ENCODE measurements at regions not wholly inside any gene's neighbourhood (a gene's known extent, or its start where the extent isn't known, plus 50 kb on each side); places are given as distances from the start of the nearest gene placed in this dataset.
A peak's percentile ranks its signal among the peaks of the same experiment; 100 is the strongest.

DNA sequence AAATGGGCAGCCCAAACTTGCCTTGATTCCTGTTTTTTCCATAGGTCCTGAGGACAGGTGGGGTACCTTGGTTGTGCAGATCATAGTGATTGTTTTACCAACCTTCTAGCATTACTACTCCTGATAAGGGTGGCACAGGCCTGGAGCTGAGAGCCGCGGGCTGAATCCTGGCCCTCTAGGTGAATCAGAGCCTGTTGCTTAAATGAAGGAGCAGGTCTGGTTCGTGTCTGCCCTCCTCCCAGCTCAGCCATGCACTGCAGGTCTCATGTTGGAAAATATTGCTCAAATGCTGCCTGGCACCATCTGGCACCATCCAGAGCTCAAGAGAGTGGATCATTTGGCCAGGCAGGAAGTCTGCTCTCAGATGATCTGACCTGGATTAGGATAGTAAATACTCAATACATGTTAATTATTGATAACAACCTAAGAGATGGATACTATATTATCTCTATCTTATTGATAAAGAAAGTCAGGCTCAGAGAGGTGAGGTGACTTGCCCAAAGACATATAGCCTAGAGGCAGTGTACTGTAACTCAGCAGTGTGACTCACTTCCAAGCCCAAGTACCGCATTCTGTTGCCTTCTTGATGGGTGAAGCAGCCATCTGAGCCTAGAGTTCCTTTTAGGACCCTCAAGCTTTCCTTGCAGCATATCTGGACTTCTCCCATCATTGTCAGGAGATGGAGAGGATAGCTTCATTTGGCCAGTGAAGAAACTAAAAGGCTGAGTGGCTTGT, 104.3 kb upstream of the PITX1 start:
- H3K4me3 Mint-ChIP-seq, result no peak overlapping the region
- no peaks in the 10 kb centered on the region for H3K36me3 Mint-ChIP-seq (ENCODE audit: low read depth)
- no peaks in the 10 kb centered on the region for H3K4me1 Mint-ChIP-seq
- peaks cover 30% of the 10 kb centered on the region for H3K27me3 Mint-ChIP-seq
- DNase-seq, result no peak
- no peaks in the 10 kb centered on the region for H3K9me3 ChIP-seq (ENCODE audit: control insufficient read depth, low read length, poor library complexity, severe bottlenecking)
- no peak overlapping the region for H3K27ac Mint-ChIP-seq
- ATAC-seq, result no peak

GRCh38 chr5:135137146-135137915, 103.3 kb upstream of the PITX1 start:
- H3K9me3 ChIP-seq (ENCODE audit: control insufficient read depth, low read length, poor library complexity, severe bottlenecking), result no peaks in the 10 kb centered on the region
- no peak overlapping the region for H3K27ac Mint-ChIP-seq
- H3K36me3 Mint-ChIP-seq (ENCODE audit: low read depth), result no peaks in the 10 kb centered on the region
- no peaks in the 10 kb centered on the region for H3K4me1 Mint-ChIP-seq
- H3K27me3 Mint-ChIP-seq, result peaks cover 35% of the 10 kb centered on the region
- no peak overlapping the region for H3K4me3 Mint-ChIP-seq
- DNase-seq, result no peak
- ATAC-seq, result no peak

DNA sequence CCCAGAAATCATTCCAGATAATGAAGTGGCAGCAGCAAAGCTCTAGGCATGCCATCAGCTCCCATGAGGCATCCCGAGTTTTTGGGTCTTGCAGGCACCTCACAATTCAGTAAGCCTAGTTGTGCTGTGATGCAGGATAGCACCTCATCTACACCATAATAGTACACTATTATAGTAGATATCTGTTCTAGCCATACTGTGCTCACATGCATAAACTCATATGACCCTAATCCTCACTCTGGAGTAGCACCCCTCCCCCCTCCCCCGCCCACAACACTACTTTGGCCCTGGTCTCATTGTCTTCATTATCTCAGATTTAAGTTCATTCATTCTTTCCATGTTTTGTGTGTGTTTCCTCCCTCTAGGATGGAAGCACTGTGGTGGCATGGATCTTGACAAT, 102.5 kb upstream of the PITX1 start:
- H3K4me3 Mint-ChIP-seq, result no peak overlapping the region
- DNase-seq, result no peak
- H3K4me1 Mint-ChIP-seq, result no peaks in the 10 kb centered on the region
- H3K27me3 Mint-ChIP-seq, result peaks cover 35% of the 10 kb centered on the region
- no peaks in the 10 kb centered on the region for H3K36me3 Mint-ChIP-seq (ENCODE audit: low read depth)
- no peaks in the 10 kb centered on the region for H3K9me3 ChIP-seq (ENCODE audit: control insufficient read depth, low read length, poor library complexity, severe bottlenecking)
- H3K27ac Mint-ChIP-seq, result no peak overlapping the region
- ATAC-seq, result no peak

GRCh38 chr5:135135530-135136226, 101.7 kb upstream of the PITX1 start:
- no peaks in the 10 kb centered on the region for H3K9me3 ChIP-seq (ENCODE audit: control insufficient read depth, low read length, poor library complexity, severe bottlenecking)
- DNase-seq (no peak), ATAC-seq (no peak)
- Mint-ChIP-seq H3K4me1 (no peaks in the 10 kb centered on the region), H3K27me3 (peaks cover 35% of the 10 kb centered on the region), H3K36me3 (ENCODE audit: low read depth) (no peaks in the 10 kb centered on the region), H3K27ac (no peak overlapping the region), H3K4me3 (no peak overlapping the region)

DNA sequence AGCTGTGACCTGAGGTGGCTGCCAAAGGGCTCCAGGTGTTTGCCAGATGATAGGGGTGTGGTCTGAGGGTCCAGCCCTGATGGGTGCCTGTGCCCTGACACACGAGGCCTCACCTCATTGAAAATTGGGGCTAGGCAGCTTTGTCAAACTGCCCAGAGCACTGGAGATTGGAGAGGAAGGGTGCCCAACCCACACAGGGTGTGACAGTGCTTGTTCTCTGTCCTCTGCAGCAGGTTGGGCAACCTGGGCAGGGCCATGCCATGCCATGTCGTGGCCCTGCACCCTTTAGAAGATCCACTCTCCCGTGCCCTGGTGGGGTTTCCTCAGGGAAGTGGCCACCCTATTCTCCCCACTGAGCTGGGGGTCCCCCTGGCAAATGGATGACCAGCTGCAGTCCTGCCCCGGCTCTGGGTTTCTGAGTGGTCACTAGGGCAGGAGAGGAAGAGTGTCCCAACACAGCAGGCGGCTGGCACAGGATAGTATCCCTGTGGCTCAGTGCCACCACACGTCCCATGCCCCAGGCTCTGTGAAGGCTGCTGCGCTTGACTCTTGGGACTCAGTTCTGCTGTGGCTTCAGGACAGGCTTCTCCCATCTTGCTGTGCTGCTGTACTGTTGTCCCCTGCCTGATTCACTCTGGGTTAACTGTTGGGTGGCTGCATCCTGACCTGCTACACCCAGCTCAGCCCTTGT, 100.8 kb upstream of the PITX1 start:
- H3K4me3 Mint-ChIP-seq, result no peak overlapping the region
- peaks cover 42% of the 10 kb centered on the region for H3K27me3 Mint-ChIP-seq
- H3K27ac Mint-ChIP-seq, result no peak overlapping the region
- DNase-seq, result no peak
- no peaks in the 10 kb centered on the region for H3K9me3 ChIP-seq (ENCODE audit: control insufficient read depth, low read length, poor library complexity, severe bottlenecking)
- no peaks in the 10 kb centered on the region for H3K36me3 Mint-ChIP-seq (ENCODE audit: low read depth)
- H3K4me1 Mint-ChIP-seq, result peaks cover 7% of the 10 kb centered on the region
- no peak for ATAC-seq

DNA sequence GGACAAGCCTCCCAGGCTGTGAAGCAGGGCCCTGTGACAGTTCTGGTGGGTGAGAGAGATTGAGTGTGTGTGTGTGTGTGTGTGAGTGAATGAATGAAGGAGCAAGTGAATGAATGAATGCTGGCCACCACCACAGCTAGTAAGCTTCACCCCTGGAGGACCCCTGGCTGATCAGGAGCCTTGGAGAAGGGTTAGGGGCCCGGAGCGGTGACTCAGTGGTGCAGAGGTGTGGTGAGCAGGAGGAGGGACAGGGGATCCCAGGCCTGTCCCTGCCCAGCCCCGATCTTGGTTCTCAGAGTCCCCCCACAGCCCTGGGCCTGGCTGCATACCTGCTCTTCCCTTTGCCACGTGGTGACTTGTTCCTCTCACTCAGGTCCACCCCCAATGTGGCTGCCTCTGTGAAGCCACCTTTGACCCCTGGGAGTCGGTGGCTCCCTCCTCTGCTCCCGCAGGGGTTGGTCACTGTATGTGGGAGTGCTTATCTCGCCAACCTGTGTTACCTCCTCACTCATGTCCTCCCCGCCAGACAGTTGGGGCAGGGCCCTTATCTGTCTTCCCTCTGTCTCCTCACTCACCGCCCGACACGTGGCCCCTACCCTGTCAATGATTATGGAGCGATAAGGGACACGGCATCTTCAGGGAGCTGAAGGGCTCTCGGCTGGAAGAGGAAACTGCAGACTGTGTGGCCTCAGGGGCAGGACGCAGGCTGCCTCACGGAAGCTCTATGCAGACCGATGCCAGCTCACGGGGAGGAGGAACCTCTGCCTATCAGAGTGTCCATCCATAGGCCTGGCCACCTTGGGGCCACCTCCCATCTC, 99.9 kb upstream of the PITX1 start:
- DNase-seq (no peak), ATAC-seq (no peak)
- no peaks in the 10 kb centered on the region for H3K9me3 ChIP-seq (ENCODE audit: control insufficient read depth, low read length, poor library complexity, severe bottlenecking)
- Mint-ChIP-seq H3K36me3 (ENCODE audit: low read depth) (no peaks in the 10 kb centered on the region), H3K27ac (no peak overlapping the region), H3K4me3 (no peak overlapping the region), H3K4me1 (peaks cover 14% of the 10 kb centered on the region), H3K27me3 (peaks cover 44% of the 10 kb centered on the region)

DNA sequence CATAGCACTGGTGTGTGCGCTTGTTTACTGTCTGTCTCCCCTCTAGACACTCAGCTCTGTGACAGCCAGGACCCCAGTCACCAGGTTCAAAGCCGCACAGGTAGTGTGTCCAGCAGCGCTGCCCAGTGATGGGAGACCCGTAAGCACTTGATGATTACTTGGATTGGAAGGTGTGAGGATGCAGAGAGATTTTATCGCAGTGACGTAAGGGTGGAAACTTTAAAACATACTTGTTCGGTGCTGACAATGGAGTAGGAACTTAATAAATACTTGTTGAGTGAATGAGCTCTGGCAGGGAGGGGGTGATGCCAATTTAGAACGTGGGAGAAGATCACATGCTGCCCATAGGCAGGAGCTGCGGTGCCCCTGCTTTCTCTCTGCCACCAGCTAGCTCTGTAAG, 99.2 kb upstream of the PITX1 start:
- no peak overlapping the region for H3K4me3 Mint-ChIP-seq
- no peaks in the 10 kb centered on the region for H3K36me3 Mint-ChIP-seq (ENCODE audit: low read depth)
- H3K27ac Mint-ChIP-seq, result no peak overlapping the region
- H3K4me1 Mint-ChIP-seq, result peaks cover 14% of the 10 kb centered on the region
- ATAC-seq (no peak), DNase-seq (no peak)
- peaks cover 45% of the 10 kb centered on the region for H3K27me3 Mint-ChIP-seq
- no peaks in the 10 kb centered on the region for H3K9me3 ChIP-seq (ENCODE audit: control insufficient read depth, low read length, poor library complexity, severe bottlenecking)

- no peak for ATAC-seq
- H3K27ac Mint-ChIP-seq, result no peak overlapping the region
- H3K4me3 Mint-ChIP-seq, result no peak overlapping the region
Measured at GRCh38 chr5:135131801-135132680, 98.0 kb upstream of the PITX1 start.

GRCh38 chr5:135130261-135131215, 96.5 kb upstream of the PITX1 start:
- peaks cover 14% of the 10 kb centered on the region for H3K4me1 Mint-ChIP-seq
- ATAC-seq, result no peak
- no peak overlapping the region for H3K27ac Mint-ChIP-seq
- peaks cover 49% of the 10 kb centered on the region for H3K27me3 Mint-ChIP-seq
- no peak for DNase-seq
- H3K4me3 Mint-ChIP-seq, result peak overlapping the region; percentile 31
- no peaks in the 10 kb centered on the region for H3K36me3 Mint-ChIP-seq (ENCODE audit: low read depth)
- H3K9me3 ChIP-seq (ENCODE audit: control insufficient read depth, low read length, poor library complexity, severe bottlenecking), result no peaks in the 10 kb centered on the region

More at GRCh38 chr5:135131801-135132680, 98.0 kb upstream of the PITX1 start:
- Mint-ChIP-seq H3K4me1 (peaks cover 14% of the 10 kb centered on the region), H3K36me3 (ENCODE audit: low read depth) (no peaks in the 10 kb centered on the region), H3K27me3 (peaks cover 44% of the 10 kb centered on the region)
- no peaks in the 10 kb centered on the region for H3K9me3 ChIP-seq (ENCODE audit: control insufficient read depth, low read length, poor library complexity, severe bottlenecking)
- DNase-seq, result no peak

- Mint-ChIP-seq H3K27ac (peak overlapping the region; percentile 53), H3K4me3 (no peak overlapping the region)
Measured at GRCh38 chr5:135129307-135129706, 95.3 kb upstream of the PITX1 start.

DNA sequence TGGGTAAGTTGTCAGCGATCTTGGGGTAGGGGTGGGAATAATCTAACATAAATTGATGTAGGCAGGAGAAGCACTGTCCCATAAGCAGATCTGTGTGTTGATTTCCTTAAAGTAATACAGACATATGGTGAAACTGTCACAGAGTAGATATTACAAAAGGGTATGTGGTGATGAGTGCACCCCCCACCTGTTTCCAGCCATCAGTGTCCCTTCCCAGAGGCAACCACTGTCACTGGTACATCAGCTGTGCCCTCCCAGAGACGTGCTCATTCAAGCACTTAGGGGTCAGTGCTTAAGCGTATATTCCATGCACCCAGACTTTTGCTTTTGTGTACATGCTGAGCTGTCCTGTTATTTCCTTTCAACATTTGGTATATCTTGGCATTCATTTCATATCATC, 94.3 kb upstream of the PITX1 start:
- H3K9me3 ChIP-seq (ENCODE audit: control insufficient read depth, low read length, poor library complexity, severe bottlenecking), result no peaks in the 10 kb centered on the region
- ATAC-seq (no peak), DNase-seq (no peak)
- no peak overlapping the region for H3K27ac Mint-ChIP-seq
- peaks cover 47% of the 10 kb centered on the region for H3K27me3 Mint-ChIP-seq
- no peaks in the 10 kb centered on the region for H3K36me3 Mint-ChIP-seq (ENCODE audit: low read depth)
- H3K4me3 Mint-ChIP-seq, result no peak overlapping the region
- H3K4me1 Mint-ChIP-seq, result peaks cover 14% of the 10 kb centered on the region

More at GRCh38 chr5:135129307-135129706, 95.3 kb upstream of the PITX1 start:
- peaks cover 42% of the 10 kb centered on the region for H3K27me3 Mint-ChIP-seq
- DNase-seq, result no peak
- peaks cover 14% of the 10 kb centered on the region for H3K4me1 Mint-ChIP-seq
- no peak for ATAC-seq
- H3K9me3 ChIP-seq (ENCODE audit: control insufficient read depth, low read length, poor library complexity, severe bottlenecking), result no peaks in the 10 kb centered on the region
- no peaks in the 10 kb centered on the region for H3K36me3 Mint-ChIP-seq (ENCODE audit: low read depth)
